Neuronal stem cell (in vitro differentiated cells): ENCODE measurements at regions not wholly inside any gene's neighbourhood (a gene's known extent, or its start where the extent isn't known, plus 50 kb on each side); places are given as distances from the start of the nearest gene placed in this dataset.

Source experiments
- DNase-seq: peaks from one replicate; pipeline ENCODE4 v3.0.0-alpha.2; 2013; ENCODE audit warnings: low spot score
- H2AFZ ChIP-seq: one replicate; pipeline ENCODE4 v1.6.1; 2013; ENCODE audit warnings: mild to moderate bottlenecking, low read length, inconsistent platforms
- H2AK5ac ChIP-seq: 2 replicates; pipeline ENCODE4 v1.6.1; 2013; ENCODE audit warnings: low read depth, mild to moderate bottlenecking, inconsistent platforms, low read length, moderate library complexity, mixed read lengths
- H2BK120ac ChIP-seq: 2 replicates; pipeline ENCODE4 v1.6.1; 2013; ENCODE audit warnings: low read depth, mild to moderate bottlenecking, inconsistent platforms, low read length, moderate library complexity, mixed read lengths
- H2BK12ac ChIP-seq: one replicate; pipeline ENCODE4 v1.6.1; 2013; ENCODE audit warnings: low read length, inconsistent platforms
- H2BK15ac ChIP-seq: 2 replicates; pipeline ENCODE4 v1.6.1; 2013; ENCODE audit warnings: mild to moderate bottlenecking, low read length, inconsistent platforms, mixed read lengths
- H2BK5ac ChIP-seq: one replicate; pipeline ENCODE4 v1.6.1; 2013; ENCODE audit warnings: inconsistent platforms, mild to moderate bottlenecking, low read length, moderate library complexity
- H3K14ac ChIP-seq: one replicate; pipeline ENCODE4 v1.6.1; 2013; ENCODE audit warnings: low read length, inconsistent platforms
- H3K18ac ChIP-seq: 2 replicates; pipeline ENCODE4 v1.6.1; 2013; ENCODE audit warnings: low read length, inconsistent platforms
- H3K23ac ChIP-seq: 2 replicates; pipeline ENCODE4 v1.6.1; 2013; ENCODE audit warnings: low read depth, mild to moderate bottlenecking, mixed read lengths, low read length, inconsistent platforms; ENCODE audit not compliant: poor library complexity
- H3K27ac ChIP-seq: replicated peaks from 3 replicates; pipeline ENCODE4 v1.5.1; 2013; ENCODE audit warnings: low read length, inconsistent platforms
- H3K27me3 ChIP-seq, 3 experiments: 2 replicates each; pipeline ENCODE4 v1.6.1; 2013; ENCODE audit warnings: low read length in 3 of 3, mild to moderate bottlenecking in 2 of 3, inconsistent platforms in 1 of 3, low read depth in 1 of 3, mixed read lengths in 1 of 3, moderate library complexity in 1 of 3; ENCODE audit not compliant: control insufficient read depth in 3 of 3, insufficient read depth in 3 of 3
- H3K36me3 ChIP-seq, 2 donors: replicated peaks in 1 of 2; 2 replicates each; pipeline ENCODE4 v1.6.1; 2013; ENCODE audit warnings: low read length in 2 of 2; ENCODE audit not compliant: control insufficient read depth in 2 of 2, insufficient read depth in 2 of 2
- H3K4ac ChIP-seq: 2 replicates; pipeline ENCODE4 v1.6.1; 2013; ENCODE audit warnings: inconsistent platforms, mild to moderate bottlenecking, low read length, moderate library complexity
- H3K4me1 ChIP-seq, 2 donors: 1 replicate in 1 of 2; 2 replicates in 1 of 2; pipeline ENCODE4 v1.6.1; 2013; ENCODE audit warnings: low read length in 2 of 2, low read depth in 1 of 2; ENCODE audit not compliant: control insufficient read depth in 2 of 2, insufficient read depth in 1 of 2
- H3K4me2 ChIP-seq: one replicate; pipeline ENCODE4 v1.6.1; 2013; ENCODE audit warnings: mild to moderate bottlenecking, low read length, inconsistent platforms; ENCODE audit not compliant: insufficient read depth, poor library complexity, severe bottlenecking
- H3K4me3 ChIP-seq, 2 donors: 2 replicates each; pipeline ENCODE4 v1.5.1; 2013; ENCODE audit warnings: low read length in 2 of 2, mild to moderate bottlenecking in 2 of 2, inconsistent platforms in 1 of 2, moderate library complexity in 1 of 2
- H3K79me1 ChIP-seq: one replicate; pipeline ENCODE4 v1.6.1; 2013; ENCODE audit warnings: low read depth, mild to moderate bottlenecking, inconsistent platforms, low read length, moderate library complexity
- H3K9ac ChIP-seq: one replicate; pipeline ENCODE4 v1.6.1; 2013; ENCODE audit warnings: mild to moderate bottlenecking, low read depth, low read length, inconsistent platforms; ENCODE audit not compliant: poor library complexity
- H3K9me3 ChIP-seq, 2 donors: replicated peaks in 1 of 2; 2 replicates each; pipeline versions ENCODE3 to v1.6.1; 2013; ENCODE audit warnings: low read length in 2 of 2, mild to moderate bottlenecking in 2 of 2, inconsistent platforms in 1 of 2, low read depth in 1 of 2, mixed read lengths in 1 of 2, moderate library complexity in 1 of 2; ENCODE audit not compliant: control insufficient read depth in 2 of 2, insufficient read depth in 1 of 2
- H4K8ac ChIP-seq: one replicate; pipeline ENCODE4 v1.6.1; 2013; ENCODE audit warnings: low read depth, mild to moderate bottlenecking, inconsistent platforms, low read length, moderate library complexity
- H4K91ac ChIP-seq: one replicate; pipeline ENCODE4 v1.6.1; 2013; ENCODE audit warnings: low read length, low read depth, mild to moderate bottlenecking, inconsistent platforms; ENCODE audit not compliant: poor library complexity
- WGBS, 2 donors: extraction: QIAGEN DNeasy Blood & Tissue Kit; methylation state at CpG; one replicate each; pipeline ENCODE4 v1.1.7; 2013; ENCODE audit warnings: missing lambda C conversion rate in 2 of 2, mixed read lengths in 1 of 2; ENCODE audit not compliant: insufficient read length in 2 of 2, insufficient replicate concordance in 1 of 2; ENCODE audit errors: extremely low coverage in 2 of 2; 5-methylcytosine and 5-hydroxymethylcytosine counted together

- H3K18ac ChIP-seq, result no peak overlapping the region
Measured at GRCh38 chr12:46982629-46983392, 96.6 kb upstream of the PCED1B start.

GRCh38 chr12:46983393-46983793, 96.0 kb upstream of the PCED1B start:
- no CpG with 5 or more reads among the region's 2 CpGs for WGBS, 2 donors

More at GRCh38 chr12:46982629-46983392, 96.6 kb upstream of the PCED1B start:
- Histone ChIP-seq H2BK120ac (no peak overlapping the region), H2AFZ (no peak overlapping the region), H4K8ac (no peak overlapping the region), H3K36me3 (no peaks in the 10 kb centered on the region), H3K27me3 (no peaks in the 10 kb centered on the region), H3K4ac (no peak overlapping the region), H3K9me3 (no peaks in the 10 kb centered on the region), H3K4me3 (no peak overlapping the region), H4K91ac (no peak overlapping the region), H2BK5ac (no peak overlapping the region), H3K9ac (no peak overlapping the region), H2AK5ac (peak overlapping the region; percentile 35), H3K4me2 (no peak overlapping the region), H2BK12ac (no peak overlapping the region), H3K79me1 (no peaks in the 10 kb centered on the region), H3K4me1 (peaks cover 0 to 5% of the 10 kb centered on the region in 2 donors), H3K27ac (no peak overlapping the region), H3K23ac (no peak overlapping the region), H3K14ac (no peak overlapping the region), H2BK15ac (no peak overlapping the region)
- no CpG with 5 or more reads among the region's 2 CpGs for WGBS, 2 donors
- DNase-seq, result no peak

GRCh38 chr12:46983959-46984841, 95.2 kb upstream of the PCED1B start:
- no peak overlapping the region for H3K23ac ChIP-seq
- H3K4ac ChIP-seq, result no peak overlapping the region
- H3K18ac ChIP-seq, result no peak overlapping the region
- no peaks in the 10 kb centered on the region for H3K9me3 ChIP-seq
- H2BK120ac ChIP-seq, result no peak overlapping the region
- H3K4me1 ChIP-seq, result peaks cover 0 to 5% of the 10 kb centered on the region in 2 donors
- no peak overlapping the region for H3K27ac ChIP-seq
- no peak overlapping the region for H3K9ac ChIP-seq
- H2BK12ac ChIP-seq, result no peak overlapping the region
- no peak overlapping the region for H4K8ac ChIP-seq
- no peak overlapping the region for H2AFZ ChIP-seq
- no peaks in the 10 kb centered on the region for H3K79me1 ChIP-seq
- no peak overlapping the region for H2AK5ac ChIP-seq
- no peaks in the 10 kb centered on the region for H3K27me3 ChIP-seq
- no peak overlapping the region for H3K14ac ChIP-seq
- H3K4me3 ChIP-seq, result no peak overlapping the region
- no peaks in the 10 kb centered on the region for H3K36me3 ChIP-seq
- WGBS, 2 donors, result no CpG with 5 or more reads among the region's 7 CpGs
- H2BK15ac ChIP-seq, result no peak overlapping the region
- no peak overlapping the region for H4K91ac ChIP-seq
- H3K4me2 ChIP-seq, result no peak overlapping the region
- no peak overlapping the region for H2BK5ac ChIP-seq
- peak; percentile 27 for DNase-seq

More at GRCh38 chr12:46983393-46983793, 96.0 kb upstream of the PCED1B start:
- H2BK15ac ChIP-seq, result no peak overlapping the region
- H3K9me3 ChIP-seq, result no peaks in the 10 kb centered on the region
- no peak overlapping the region for H3K14ac ChIP-seq
- H4K91ac ChIP-seq, result no peak overlapping the region
- no peak overlapping the region for H2BK5ac ChIP-seq
- no peak for DNase-seq
- H3K36me3 ChIP-seq, result no peaks in the 10 kb centered on the region
- H3K4me1 ChIP-seq, result peaks cover 0 to 5% of the 10 kb centered on the region in 2 donors
- H3K4me2 ChIP-seq, result no peak overlapping the region
- H4K8ac ChIP-seq, result no peak overlapping the region
- H2AK5ac ChIP-seq, result peak overlapping the region; percentile 35
- no peak overlapping the region for H2BK12ac ChIP-seq
- H2AFZ ChIP-seq, result no peak overlapping the region
- H3K4ac ChIP-seq, result no peak overlapping the region
- H2BK120ac ChIP-seq, result no peak overlapping the region
- H3K18ac ChIP-seq, result peak overlapping the region; percentile 1
- no peak overlapping the region for H3K9ac ChIP-seq
- H3K27ac ChIP-seq, result no peak overlapping the region
- no peaks in the 10 kb centered on the region for H3K79me1 ChIP-seq
- no peaks in the 10 kb centered on the region for H3K27me3 ChIP-seq
- no peak overlapping the region for H3K4me3 ChIP-seq
- H3K23ac ChIP-seq, result no peak overlapping the region

GRCh38 chr12:46985816-46986215, 93.6 kb upstream of the PCED1B start:
- no peak overlapping the region for H2BK15ac ChIP-seq

More at GRCh38 chr12:46985816-46986215, 93.6 kb upstream of the PCED1B start:
- H3K36me3 ChIP-seq, result no peaks in the 10 kb centered on the region
- H2BK120ac ChIP-seq, result no peak overlapping the region
- H3K18ac ChIP-seq, result no peak overlapping the region
- no peak for DNase-seq
- H2BK12ac ChIP-seq, result no peak overlapping the region
- no peak overlapping the region for H3K14ac ChIP-seq
- no peak overlapping the region for H3K23ac ChIP-seq
- no peak overlapping the region for H4K8ac ChIP-seq
- no peak overlapping the region for H3K4me3 ChIP-seq
- H3K4me2 ChIP-seq, result no peak overlapping the region
- no peak overlapping the region for H3K4ac ChIP-seq
- H3K4me1 ChIP-seq, result peaks cover 0 to 5% of the 10 kb centered on the region in 2 donors
- no peak overlapping the region for H3K27ac ChIP-seq
- no peaks in the 10 kb centered on the region for H3K27me3 ChIP-seq
- H2AFZ ChIP-seq, result no peak overlapping the region
- H3K79me1 ChIP-seq, result no peaks in the 10 kb centered on the region
- H4K91ac ChIP-seq, result no peak overlapping the region
- no peak overlapping the region for H2BK5ac ChIP-seq
- H2AK5ac ChIP-seq, result no peak overlapping the region
- H3K9me3 ChIP-seq, result no peaks in the 10 kb centered on the region
- no peak overlapping the region for H3K9ac ChIP-seq
